GM18951 (cell line): ENCODE measurements at regions not wholly inside any gene's neighbourhood (a gene's known extent, or its start where the extent isn't known, plus 50 kb on each side); places are given as distances from the start of the nearest gene placed in this dataset.

Experiments used
- POLR2A ChIP-seq: IDR thresholded peaks from 4 replicates; pipeline ENCODE4 v1.6.1; 2011; ENCODE audit warnings: mild to moderate bottlenecking; ENCODE audit not compliant: insufficient read length, insufficient read depth; ENCODE audit errors: extremely low read depth
- in situ Hi-C: fragments of 300-500 bp; cut with MboI; formaldehyde crosslinking; loops from one replicate; pipeline ENCODE4 v1.12.0; 2022; ENCODE audit warnings: low sequenced_read_pairs, mixed read lengths, inconsistent platforms; ENCODE audit not compliant: unreplicated experiment

DNA sequence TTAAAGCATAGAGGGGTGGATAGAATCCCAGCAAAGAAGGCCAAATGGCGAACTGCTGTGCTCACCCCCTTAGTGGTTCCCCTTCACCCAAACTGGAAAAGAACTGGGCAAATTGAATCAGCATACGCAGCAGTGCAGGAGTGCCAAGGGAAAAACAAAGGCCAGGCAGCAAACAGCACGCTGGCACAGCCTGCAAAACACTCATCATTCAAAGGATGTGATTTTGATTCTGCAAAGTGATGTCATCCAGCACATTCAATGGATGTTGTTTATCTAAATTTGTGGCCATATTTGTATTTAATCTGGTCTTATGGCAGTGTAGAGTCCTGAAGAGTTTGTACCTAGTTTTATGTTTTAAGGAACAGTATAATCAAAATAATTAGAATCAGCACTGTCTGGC, 71.8 kb upstream of the ECE1 start:
- no peak for TF ChIP-seq POLR2A
- in situ Hi-C loops: no loop called here

DNA sequence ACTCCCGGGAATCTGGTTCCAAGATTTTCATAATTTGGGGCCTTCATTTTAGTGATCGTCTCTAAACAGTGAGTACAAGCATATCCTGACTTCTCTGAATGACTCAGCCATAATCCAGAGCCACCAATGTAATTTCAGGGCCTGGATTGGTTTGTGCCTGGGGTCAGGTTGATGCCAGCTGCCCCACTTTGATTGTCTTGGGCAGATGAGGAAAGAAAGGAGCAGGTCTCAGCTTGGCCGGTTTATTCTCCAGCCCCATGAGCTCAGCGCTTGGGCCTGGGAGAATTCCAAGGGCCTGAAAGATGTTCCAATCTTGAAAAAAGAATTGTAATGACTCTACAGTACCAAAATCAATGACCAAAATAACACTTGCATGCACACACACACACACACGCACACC, 71.2 kb upstream of the ECE1 start:
- TF ChIP-seq POLR2A: no peak
- in situ Hi-C loops: no loop called here

GRCh38 chr1:21357161-21357560, 66.9 kb upstream of the ECE1 start:
- no peak for TF ChIP-seq POLR2A
- in situ Hi-C loops: no loop called here

DNA sequence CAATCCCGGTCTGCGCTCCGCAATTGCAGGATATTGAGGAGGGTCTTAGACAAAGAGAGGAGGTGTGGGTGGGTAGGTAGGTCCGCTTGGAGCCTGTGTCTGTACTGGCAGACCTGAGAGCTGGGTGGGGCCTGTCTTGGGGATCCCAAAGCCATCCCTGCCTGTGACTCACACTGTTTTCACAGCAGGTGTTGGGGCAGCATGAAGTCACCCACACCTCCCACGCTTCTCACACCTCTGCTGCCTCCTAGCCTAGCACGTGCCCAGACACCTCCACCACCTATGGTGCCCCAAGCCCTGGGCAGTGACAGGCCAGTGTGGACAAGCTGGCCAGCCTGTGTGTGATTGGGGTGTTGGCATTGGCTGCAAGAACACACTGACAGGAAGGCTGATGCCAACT, 65.7 kb upstream of the ECE1 start:
- TF ChIP-seq POLR2A: no peak
- in situ Hi-C loops: no loop called here

DNA sequence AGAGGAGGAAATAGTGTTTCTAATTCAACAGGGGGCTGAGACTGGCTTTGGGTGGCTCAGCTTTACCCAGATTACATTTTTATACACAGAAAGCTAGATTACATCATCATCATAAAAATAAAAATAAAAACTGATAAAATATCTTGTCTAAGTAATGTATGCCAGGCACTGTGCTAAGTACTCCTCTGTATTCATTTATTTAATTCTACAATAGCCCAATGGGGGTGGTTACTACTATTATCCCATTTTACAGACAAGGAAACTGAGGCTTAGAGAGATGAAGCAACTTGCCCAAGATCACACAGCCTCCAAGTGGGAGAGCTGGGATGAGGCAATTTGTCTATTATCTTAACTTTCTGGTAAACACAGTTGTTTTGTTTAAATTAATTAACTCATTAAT, 62.3 kb upstream of the ECE1 start:
- in situ Hi-C loops: no loop called here
- no peak for TF ChIP-seq POLR2A

DNA sequence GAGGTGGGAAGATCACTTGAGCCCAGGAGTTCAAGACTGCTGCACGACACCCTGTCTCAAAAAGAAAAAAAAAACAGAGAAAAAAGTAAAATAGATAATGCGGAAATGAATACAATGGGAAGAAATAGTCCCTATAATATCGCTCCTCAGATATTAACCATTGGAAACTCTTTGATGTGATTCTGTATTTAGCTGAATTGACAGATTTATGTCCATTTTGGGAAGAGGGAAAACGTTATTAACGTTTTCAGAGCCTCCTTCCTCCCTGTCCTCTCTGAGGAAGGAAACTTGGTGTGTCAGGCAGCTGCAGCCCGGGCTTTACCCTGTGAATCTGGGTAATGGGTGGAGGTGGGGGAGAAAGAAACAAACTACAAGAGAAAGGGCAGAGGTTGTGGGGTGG, 61.6 kb upstream of the ECE1 start:
- no peak for TF ChIP-seq POLR2A
- in situ Hi-C loops: no loop called here

GRCh38 chr1:21350202-21350885, 60.1 kb upstream of the ECE1 start:
- no peak for TF ChIP-seq POLR2A
- in situ Hi-C loops: no loop called here

DNA sequence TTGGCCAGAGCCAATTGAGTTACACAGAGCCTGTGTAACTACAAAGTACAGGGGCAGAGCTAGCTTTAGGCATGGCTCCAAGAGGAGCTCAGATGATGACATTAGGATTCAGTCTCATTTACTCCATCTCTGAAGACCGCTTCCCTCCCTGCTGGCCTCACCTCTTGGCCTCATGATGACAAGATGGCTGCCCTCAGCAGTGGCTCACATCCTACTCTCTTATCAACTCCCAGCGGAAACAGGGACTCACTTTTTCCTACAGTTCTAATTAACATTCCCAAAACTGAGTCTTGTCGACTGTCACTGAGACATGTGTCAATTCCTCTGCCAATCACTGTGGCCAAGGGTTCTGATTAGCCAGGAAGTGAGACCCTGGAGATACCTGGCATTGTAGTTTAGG, 59.4 kb upstream of the ECE1 start:
- TF ChIP-seq POLR2A: no peak
- in situ Hi-C loops: no loop called here

GRCh38 chr1:21347072-21347581, 56.9 kb upstream of the ECE1 start:
- in situ Hi-C loops: no loop called here
- no peak for TF ChIP-seq POLR2A

DNA sequence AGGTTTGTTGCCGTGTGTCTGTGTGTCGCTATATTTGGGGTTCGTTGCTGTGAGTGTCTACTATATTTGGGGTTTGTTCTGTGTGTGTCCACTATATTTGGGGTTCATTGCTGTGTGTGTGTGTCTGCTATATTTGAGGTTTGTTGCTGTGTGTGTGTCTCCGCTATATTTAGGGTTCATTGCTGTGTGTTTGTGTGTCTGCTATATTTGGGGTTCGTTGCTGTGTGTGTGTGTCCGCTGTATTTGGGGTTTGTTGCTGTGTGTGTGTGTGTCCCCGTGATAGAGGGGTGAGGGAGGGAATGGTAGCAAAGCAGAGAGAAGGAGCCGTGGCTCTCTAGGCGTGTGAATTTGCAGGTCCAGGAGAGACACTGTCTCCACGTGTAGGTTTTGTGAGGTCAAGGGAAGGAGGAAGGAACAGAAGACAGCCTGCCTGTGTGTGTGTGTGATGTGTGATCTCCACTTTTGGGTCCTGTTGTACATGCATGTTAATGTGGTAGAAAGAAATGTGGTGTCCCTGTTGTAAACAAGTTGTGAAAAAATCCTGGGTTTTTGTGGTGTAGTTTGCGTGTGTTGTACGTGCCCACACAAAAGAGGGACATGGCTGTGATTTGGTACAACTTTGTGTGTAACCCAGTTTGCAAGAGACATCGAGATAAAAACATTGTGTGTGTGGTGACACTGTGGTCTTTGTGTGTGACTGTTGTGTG, 56.3 kb upstream of the ECE1 start:
- no peak for TF ChIP-seq POLR2A
- in situ Hi-C loops: no loop called here

DNA sequence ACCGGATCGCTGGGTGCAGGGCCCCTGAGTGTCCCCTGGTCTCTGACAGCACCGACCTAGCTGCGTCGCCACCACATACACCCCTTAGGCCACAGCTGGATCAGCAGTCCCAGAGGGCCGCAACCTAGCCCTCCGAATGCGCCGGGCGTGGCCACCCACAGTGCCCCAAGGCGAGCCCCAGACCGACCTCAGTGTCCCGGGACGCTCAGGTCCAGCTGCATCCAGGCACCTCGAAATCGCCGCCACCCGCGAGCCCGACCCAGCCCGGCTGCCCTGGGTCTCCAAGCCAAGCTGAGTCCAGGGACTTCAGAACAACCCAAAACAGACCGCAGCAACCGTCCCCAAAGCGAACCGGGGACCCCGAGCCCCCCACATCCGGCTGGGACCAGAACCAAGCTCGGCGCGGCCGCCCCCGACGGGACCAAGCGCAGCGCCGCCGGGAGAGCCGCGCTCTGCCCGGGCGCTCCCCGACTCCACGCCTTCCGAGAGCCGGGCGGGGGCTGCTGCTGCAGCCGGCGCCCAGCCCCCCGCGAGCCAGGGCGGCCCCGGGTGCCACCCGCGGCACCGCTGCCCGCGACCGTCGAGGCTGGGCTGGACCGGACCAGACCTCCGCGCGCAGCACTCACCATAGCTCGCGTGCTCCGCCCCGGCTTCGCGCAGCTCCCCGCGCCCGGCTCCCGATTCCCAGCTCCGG, 54.6 kb upstream of the ECE1 start:
- in situ Hi-C loops: no loop called here

GRCh38 chr1:21344098-21344749, 54.0 kb upstream of the ECE1 start:
- no peak for TF ChIP-seq POLR2A
- in situ Hi-C loops: no loop called here

More for the DNA sequence above, 54.6 kb upstream of the ECE1 start:
- TF ChIP-seq POLR2A: no peak
